Type B pancreatic cell (in vitro differentiated cells): ENCODE measurements at regions not wholly inside any gene's neighbourhood (a gene's known extent, or its start where the extent isn't known, plus 50 kb on each side); places are given as distances from the start of the nearest gene placed in this dataset.

Experiments
- DNase-seq: peaks from one replicate; pipeline ENCODE4 v3.0.0; 2021; ENCODE audit warnings: mixed read lengths; ENCODE audit not compliant: unreplicated experiment; ENCODE audit errors: extremely low spot score
- H3K27ac Mint-ChIP-seq: 2 replicates; pipeline ENCODE4 v1.8.0; 2021; ENCODE audit warnings: mild to moderate bottlenecking, mixed read lengths
- H3K27me3 Mint-ChIP-seq: 2 replicates; pipeline ENCODE4 v1.8.0; 2021; ENCODE audit warnings: mixed read lengths
- H3K36me3 Mint-ChIP-seq: 2 replicates; pipeline ENCODE4 v1.8.0; 2021; ENCODE audit warnings: mixed read lengths
- H3K4me1 Mint-ChIP-seq: one replicate; pipeline ENCODE4 v1.8.0; 2021; ENCODE audit warnings: mixed read lengths; ENCODE audit not compliant: unreplicated experiment
- H3K4me3 Mint-ChIP-seq: 2 replicates; pipeline ENCODE4 v1.8.0; 2021; ENCODE audit warnings: mild to moderate bottlenecking, mixed read lengths
- H3K9me3 Mint-ChIP-seq: 2 replicates; pipeline ENCODE4 v1.8.0; 2021; ENCODE audit warnings: mixed read lengths
- CTCF ChIP-seq: fragments of 200-600 bp; sonication (generic); conservative IDR thresholded peaks from 2 replicates; pipeline ENCODE4 v1.5.0; 2021; ENCODE audit warnings: antibody characterized with exemption, mild to moderate bottlenecking

- Mint-ChIP-seq H3K4me1 (peaks cover 11% of the 10 kb centered on the region), H3K27me3 (no peaks in the 10 kb centered on the region), H3K36me3 (no peaks in the 10 kb centered on the region), H3K27ac (no peak overlapping the region), H3K4me3 (no peak overlapping the region), H3K9me3 (no peaks in the 10 kb centered on the region)
- no peak for TF ChIP-seq CTCF
- DNase-seq = no peak
These were observed 132.8 kb upstream of the SPRY2 start for GRCh38 chr13:80473695-80474094.

- no peak overlapping the region for H3K27ac Mint-ChIP-seq
- H3K27me3 Mint-ChIP-seq = no peaks in the 10 kb centered on the region
- no peaks in the 10 kb centered on the region for H3K36me3 Mint-ChIP-seq
- peaks cover 12% of the 10 kb centered on the region for H3K4me1 Mint-ChIP-seq
- DNase-seq = no peak
- H3K9me3 Mint-ChIP-seq = no peaks in the 10 kb centered on the region
- no peak for TF ChIP-seq CTCF
- no peak overlapping the region for H3K4me3 Mint-ChIP-seq
These were observed 129.0 kb upstream of the SPRY2 start for GRCh38 chr13:80469853-80470381.

GRCh38 chr13:80469105-80469852, 128.4 kb upstream of the SPRY2 start:
- DNase-seq = no peak
- Mint-ChIP-seq H3K9me3 (no peaks in the 10 kb centered on the region), H3K36me3 (no peaks in the 10 kb centered on the region), H3K4me1 (peaks cover 8% of the 10 kb centered on the region), H3K27ac (no peak overlapping the region), H3K4me3 (no peak overlapping the region), H3K27me3 (no peaks in the 10 kb centered on the region)
- TF ChIP-seq CTCF = no peak

- Mint-ChIP-seq H3K27ac (no peak overlapping the region), H3K27me3 (no peaks in the 10 kb centered on the region), H3K36me3 (no peaks in the 10 kb centered on the region)
These were observed 124.4 kb upstream of the SPRY2 start for GRCh38 chr13:80465321-80465720.

DNA sequence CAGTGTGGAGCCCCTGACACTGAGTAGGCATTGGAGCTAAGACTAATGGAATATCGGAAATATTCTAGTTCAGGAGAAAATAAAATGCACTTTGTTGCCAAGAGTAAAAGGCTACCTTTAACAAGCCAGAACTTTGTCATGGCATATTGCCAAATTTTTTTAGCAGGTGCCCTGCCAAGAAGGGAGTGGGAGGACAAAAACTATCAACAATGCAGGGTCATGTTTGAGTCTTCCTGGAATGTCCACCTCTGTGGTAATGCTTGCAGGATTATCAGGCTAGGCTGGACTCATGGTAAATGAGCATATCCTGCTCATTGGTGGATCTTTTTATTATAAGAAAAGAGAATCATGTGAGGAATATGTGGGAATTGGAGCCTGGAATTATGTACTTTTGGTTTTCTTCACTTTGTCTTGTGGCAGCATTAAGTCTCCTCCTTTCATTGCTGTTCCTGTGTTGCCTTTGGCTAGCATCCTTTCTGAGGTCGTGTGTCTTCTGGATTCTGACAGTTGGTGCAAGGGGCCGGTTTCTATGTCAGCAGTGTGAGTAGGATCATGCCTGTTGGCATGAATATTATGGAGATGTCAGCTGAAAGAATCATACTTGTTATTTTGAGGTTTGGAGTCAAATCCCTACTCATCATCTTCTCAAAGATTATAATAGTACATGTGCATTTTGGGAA, 122.9 kb upstream of the SPRY2 start:
- no peak overlapping the region for H3K27ac Mint-ChIP-seq
- TF ChIP-seq CTCF = no peak
- no peak for DNase-seq
- no peak overlapping the region for H3K4me3 Mint-ChIP-seq
- peaks cover 2% of the 10 kb centered on the region for H3K4me1 Mint-ChIP-seq
- H3K9me3 Mint-ChIP-seq = no peaks in the 10 kb centered on the region
- no peaks in the 10 kb centered on the region for H3K36me3 Mint-ChIP-seq
- H3K27me3 Mint-ChIP-seq = no peaks in the 10 kb centered on the region

More at GRCh38 chr13:80465321-80465720, 124.4 kb upstream of the SPRY2 start:
- Mint-ChIP-seq H3K4me1 (peaks cover 8% of the 10 kb centered on the region), H3K9me3 (no peaks in the 10 kb centered on the region), H3K4me3 (no peak overlapping the region)
- DNase-seq = no peak
- no peak for TF ChIP-seq CTCF
